HG03095 (cell line): ENCODE measurements at regions not wholly inside any gene's neighbourhood (a gene's known extent, or its start where the extent isn't known, plus 50 kb on each side); places are given as distances from the start of the nearest gene placed in this dataset.

ENCODE experiments used
- ATAC-seq: cut with Tn5 transposase; IDR thresholded peaks from one replicate; pipeline ENCODE4 v1.9.1; 2021; ENCODE audit warnings: moderate library complexity; ENCODE audit not compliant: unreplicated experiment

GRCh38 chr20:48195121-48195870, 410.0 kb upstream of the SULF2 start:
- ATAC-seq = no peak

GRCh38 chr20:48194583-48194982, 409.3 kb upstream of the SULF2 start:
- ATAC-seq = no peak

GRCh38 chr20:48193627-48194425, 408.5 kb upstream of the SULF2 start:
- ATAC-seq = no peak

- no peak for ATAC-seq
Observed at GRCh38 chr20:48192109-48192508, 406.8 kb upstream of the SULF2 start.

GRCh38 chr20:48191200-48191599, 405.9 kb upstream of the SULF2 start:
- no peak for ATAC-seq

- no peak for ATAC-seq
Observed at GRCh38 chr20:48190757-48191156, 405.5 kb upstream of the SULF2 start.

DNA sequence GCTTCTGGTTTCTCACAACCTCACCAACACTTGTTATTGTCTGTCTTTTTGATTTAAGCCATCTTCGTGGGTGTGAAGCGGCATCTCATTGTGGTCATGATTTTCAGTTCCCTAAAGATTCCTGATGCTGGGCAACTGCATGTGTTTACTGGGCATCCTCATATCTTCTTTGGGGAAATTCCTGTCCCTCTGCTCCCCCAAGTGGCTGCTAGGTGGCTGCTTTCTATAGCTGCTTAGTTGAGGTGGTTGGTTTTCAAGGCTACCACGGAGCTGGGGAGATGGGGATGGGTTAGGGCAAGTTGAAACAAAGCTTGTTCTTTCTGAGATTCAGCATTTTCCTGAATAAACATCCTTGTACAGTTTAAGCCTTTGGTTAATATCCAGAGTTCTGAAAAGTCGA, 403.9 kb upstream of the SULF2 start:
- no peak for ATAC-seq

- ATAC-seq = no peak
Observed at GRCh38 chr20:48187851-48188250, 402.6 kb upstream of the SULF2 start.

GRCh38 chr20:48186915-48187314, 401.6 kb upstream of the SULF2 start:
- ATAC-seq = no peak

DNA sequence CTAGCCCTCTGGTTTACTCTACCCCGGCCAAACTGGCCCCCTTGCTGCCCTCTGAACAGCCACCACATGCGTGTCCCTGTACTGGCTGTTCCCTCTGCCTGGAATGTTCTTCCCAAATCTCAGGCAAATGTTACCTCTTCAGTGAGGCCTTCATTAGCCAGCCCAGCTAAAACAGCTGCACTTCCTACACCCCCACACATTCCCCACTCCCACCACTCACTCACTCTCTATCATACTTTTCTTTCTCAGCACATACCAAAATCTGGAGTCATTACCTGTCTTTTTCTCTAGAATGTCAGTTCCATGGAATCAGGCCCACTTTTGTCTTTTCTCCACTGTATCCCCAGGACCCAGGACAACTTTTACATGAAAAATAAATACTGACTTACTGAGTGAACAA, 401.2 kb upstream of the SULF2 start:
- no peak for ATAC-seq

- no peak for ATAC-seq
Observed at GRCh38 chr20:48184229-48184628, 398.9 kb upstream of the SULF2 start.

DNA sequence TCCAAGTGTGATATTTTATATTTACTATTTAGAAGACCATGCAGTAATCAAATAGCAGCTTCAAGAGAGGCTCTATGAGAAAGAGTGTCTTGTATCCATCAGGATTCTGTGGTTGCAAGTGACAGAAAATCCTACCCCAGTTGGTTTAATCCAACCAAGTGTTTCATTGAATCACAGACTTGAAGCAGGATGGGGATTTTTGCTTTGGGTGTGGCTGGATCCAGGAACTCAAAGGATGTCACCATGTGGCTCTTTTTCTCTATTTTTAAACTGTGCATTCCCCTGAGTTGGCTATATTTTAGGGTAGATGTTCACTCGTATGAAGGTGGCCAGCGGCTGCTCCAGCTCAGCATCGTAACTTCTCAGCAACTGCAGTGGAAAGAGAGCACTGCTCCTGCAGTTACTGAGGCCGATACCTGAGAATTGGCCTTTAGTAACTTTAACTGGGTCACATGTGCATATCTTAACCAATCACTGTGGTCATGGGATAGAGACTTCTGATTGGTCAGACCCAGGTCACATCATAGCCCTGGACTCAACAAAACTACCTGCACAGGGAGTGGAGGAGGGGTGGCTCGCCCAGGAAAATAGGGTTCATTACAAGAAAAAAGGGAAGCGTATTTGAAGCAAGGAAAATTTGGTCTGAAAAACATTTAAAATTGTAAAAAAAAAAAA, 396.1 kb upstream of the SULF2 start:
- no peak for ATAC-seq

DNA sequence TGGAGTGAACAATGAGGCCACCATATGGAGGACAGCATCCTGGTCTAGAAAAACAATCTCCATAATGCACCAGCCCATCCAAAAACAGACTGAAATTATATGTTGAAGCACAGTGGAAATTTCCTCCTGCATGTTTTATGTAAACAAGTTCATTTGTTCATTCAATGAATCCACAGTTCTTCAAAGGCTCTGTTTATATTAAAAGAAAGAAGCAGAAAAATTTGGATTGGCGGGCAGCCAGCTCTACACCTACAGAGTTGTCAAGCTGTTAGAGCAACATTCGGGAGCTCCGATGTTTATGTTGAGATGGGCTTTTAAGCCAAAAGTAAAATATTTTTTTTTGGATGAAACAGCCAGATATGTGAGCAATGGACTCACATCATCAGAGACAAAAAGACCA, 395.3 kb upstream of the SULF2 start:
- no peak for ATAC-seq

DNA sequence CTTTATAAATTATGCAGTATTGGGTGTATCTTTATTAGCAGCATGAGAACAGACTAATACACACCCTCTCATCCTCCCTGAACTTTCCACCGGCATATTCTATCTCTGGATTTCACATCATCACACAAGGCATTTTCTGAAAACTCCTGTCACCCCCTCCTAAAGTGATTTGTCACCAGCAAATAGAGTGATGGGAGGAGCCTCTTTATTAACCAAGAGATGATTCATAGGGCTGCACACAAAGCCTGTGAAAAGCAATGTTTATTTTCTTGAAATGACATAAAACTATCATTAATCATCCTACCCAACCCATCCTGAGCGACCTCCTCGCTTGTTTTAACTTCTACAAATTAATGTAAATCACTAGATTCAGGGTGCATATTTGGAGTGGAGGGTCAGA, 394.7 kb upstream of the SULF2 start:
- ATAC-seq = no peak

DNA sequence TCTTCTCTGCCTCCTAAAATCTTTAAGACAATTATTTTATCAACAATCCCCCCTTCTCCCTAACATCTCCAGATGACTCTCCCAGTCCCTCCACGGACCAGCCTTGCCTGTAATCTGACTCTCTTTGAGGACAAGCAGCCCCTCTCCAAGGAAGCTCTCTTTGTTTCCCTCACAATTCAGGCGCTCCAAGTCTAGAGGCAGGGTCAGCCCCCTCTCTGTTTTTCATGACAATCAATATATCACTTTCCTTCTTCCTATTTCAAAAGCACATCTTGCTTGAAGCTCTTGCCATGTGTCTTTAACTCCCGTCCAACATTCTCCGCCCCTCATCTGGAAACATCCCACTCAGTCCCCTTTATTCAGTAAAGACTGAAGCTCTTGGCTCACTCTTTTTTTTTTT, 393.4 kb upstream of the SULF2 start:
- no peak for ATAC-seq

DNA sequence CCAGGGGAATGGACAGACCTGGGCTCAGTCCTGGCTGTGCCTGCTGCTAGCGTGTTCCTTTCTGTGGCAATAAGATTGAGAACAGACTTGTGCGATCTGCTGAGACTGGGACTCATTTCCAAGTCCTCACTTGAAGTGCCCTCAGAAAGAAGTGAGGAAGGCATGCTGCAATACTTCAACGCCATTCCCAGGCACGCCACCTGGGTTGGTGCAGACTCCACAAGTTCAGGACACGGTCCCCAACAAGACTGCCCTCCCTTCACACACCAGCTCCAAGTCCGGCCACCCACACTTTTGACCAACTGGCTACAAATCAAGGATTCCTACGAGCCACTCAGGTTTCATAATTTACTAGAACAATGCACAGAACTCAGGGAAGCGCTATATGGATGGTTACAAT, 391.8 kb upstream of the SULF2 start:
- ATAC-seq = no peak

GRCh38 chr20:48176139-48176538, 390.9 kb upstream of the SULF2 start:
- no peak for ATAC-seq

DNA sequence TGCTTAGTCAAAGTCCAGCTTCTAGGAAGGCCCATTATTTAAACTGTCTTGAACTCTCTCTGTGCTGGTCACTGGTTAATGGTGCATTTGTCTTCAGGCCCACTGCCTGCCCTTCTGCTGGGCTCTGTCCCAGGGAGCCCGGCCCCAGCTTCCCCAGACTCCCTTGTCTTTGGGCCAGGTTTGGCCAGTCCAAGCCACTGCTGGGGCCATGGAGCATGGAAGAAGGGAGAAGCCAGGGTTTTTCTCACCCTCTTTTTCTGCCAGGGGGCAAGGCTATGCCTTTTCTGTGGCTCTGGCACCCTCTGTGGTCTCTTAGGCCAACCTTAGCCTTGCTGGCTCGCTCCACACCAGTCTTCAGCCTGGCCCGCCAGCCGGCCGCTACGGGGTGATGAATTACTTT, 390.0 kb upstream of the SULF2 start:
- no peak for ATAC-seq

GRCh38 chr20:48172357-48172702, 387.0 kb upstream of the SULF2 start:
- no peak for ATAC-seq

- no peak for ATAC-seq
Observed at GRCh38 chr20:48171626-48172356, 386.5 kb upstream of the SULF2 start.

DNA sequence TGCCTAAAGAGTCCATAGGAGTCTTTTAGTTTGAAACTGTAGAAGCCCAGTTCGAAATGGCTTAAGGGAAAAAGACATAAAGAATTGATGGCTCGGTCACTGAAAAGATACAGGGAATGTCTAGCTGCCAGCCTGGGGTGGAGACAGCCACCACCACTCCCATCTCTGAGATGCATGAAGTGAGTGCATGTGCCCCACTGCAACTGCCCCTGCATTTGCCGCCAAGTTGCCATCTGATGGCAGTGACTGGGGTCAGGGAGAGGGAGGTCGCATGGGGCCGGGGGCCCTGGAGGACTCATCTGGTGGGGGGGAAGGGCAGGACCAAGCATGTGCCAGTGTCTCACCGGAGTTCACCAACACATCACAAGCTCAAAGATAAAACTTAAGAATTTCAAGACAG, 385.8 kb upstream of the SULF2 start:
- ATAC-seq = no peak
